CD4-positive, alpha-beta memory T cell (primary cell): ENCODE measurements at regions not wholly inside any gene's neighbourhood (a gene's known extent, or its start where the extent isn't known, plus 50 kb on each side); places are given as distances from the start of the nearest gene placed in this dataset.

ENCODE experiments used
- CTCF ChIA-PET: fragments of 350-600 bp; sonication (Branson Sonifier 250); formaldehyde crosslinking; loops from one replicate; lab custom pipeline; 2021; ENCODE audit warnings: inconsistent platforms; ENCODE audit not compliant: partially characterized antibody; lab: Charles Lee
- POLR2A ChIA-PET: fragments of 350-600 bp; sonication (Branson Sonifier 250); formaldehyde crosslinking; loops from one replicate; lab custom pipeline; 2021; ENCODE audit not compliant: partially characterized antibody; lab: Charles Lee
- DNase-seq, 5 donors: peaks; one replicate each; pipeline versions ENCODE4 v3.0.0 to v3.0.0-alpha.2; 2020 to 2022; ENCODE audit warnings: mixed read lengths in 1 of 5
- H3K27ac ChIP-seq: one replicate; pipeline ENCODE4 v1.7.0; 2013; ENCODE audit warnings: low read depth, low read length
- H3K27me3 ChIP-seq: 2 replicates; pipeline ENCODE4 v1.7.0; 2013; ENCODE audit warnings: mild to moderate bottlenecking, low read length, moderate library complexity; ENCODE audit not compliant: insufficient read depth
- H3K36me3 ChIP-seq: 2 replicates; pipeline ENCODE4 v1.7.0; 2013; ENCODE audit warnings: mild to moderate bottlenecking, low read length, moderate library complexity; ENCODE audit not compliant: insufficient read depth
- H3K4me1 ChIP-seq: 2 replicates; pipeline ENCODE4 v1.7.0; 2013; ENCODE audit warnings: mild to moderate bottlenecking, low read length, moderate library complexity; ENCODE audit not compliant: insufficient read depth
- H3K4me3 ChIP-seq, 2 donors: one replicate each; pipeline ENCODE4 v1.7.0; 2013; ENCODE audit warnings: low read length in 2 of 2, mild to moderate bottlenecking in 1 of 2
- H3K9me3 ChIP-seq, 2 donors: one replicate each; pipeline ENCODE4 v1.7.0; 2013; ENCODE audit warnings: low read length in 2 of 2, control low read depth in 1 of 2; ENCODE audit not compliant: control insufficient read depth in 1 of 2
- H3K27ac Mint-ChIP-seq, 7 donors: one replicate each; pipeline ENCODE4 v1.8.0; 2020 to 2021; ENCODE audit warnings: mixed read lengths in 7 of 7, mild to moderate bottlenecking in 6 of 7, inconsistent platforms in 3 of 7, moderate library complexity in 3 of 7
- H3K27me3 Mint-ChIP-seq, 2 donors: one replicate each; pipeline ENCODE4 v1.8.0; 2020 to 2021; ENCODE audit warnings: mixed read lengths in 2 of 2
- H3K36me3 Mint-ChIP-seq, 2 donors: one replicate each; pipeline ENCODE4 v1.8.0; 2020 to 2021; ENCODE audit warnings: mixed read lengths in 2 of 2, inconsistent platforms in 1 of 2, mild to moderate bottlenecking in 1 of 2
- H3K4me1 Mint-ChIP-seq, 4 donors: one replicate each; pipeline ENCODE4 v1.8.0; 2020 to 2021; ENCODE audit warnings: mixed read lengths in 4 of 4, mild to moderate bottlenecking in 1 of 4
- H3K4me3 Mint-ChIP-seq, 8 donors: one replicate each; pipeline ENCODE4 v1.8.0; 2020 to 2021; ENCODE audit warnings: mixed read lengths in 8 of 8, mild to moderate bottlenecking in 7 of 8, moderate library complexity in 6 of 8, inconsistent platforms in 3 of 8
- H3K9me3 Mint-ChIP-seq, 8 donors: one replicate each; pipeline ENCODE4 v1.8.0; 2020 to 2021; ENCODE audit warnings: mixed read lengths in 8 of 8, mild to moderate bottlenecking in 5 of 8, inconsistent platforms in 3 of 8, moderate library complexity in 1 of 8
- intact Hi-C: fragments of 100-400 bp; cut with micrococcal nuclease; formaldehyde crosslinking; loops from one replicate; pipeline ENCODE4 v1.15.1; 2023

DNA sequence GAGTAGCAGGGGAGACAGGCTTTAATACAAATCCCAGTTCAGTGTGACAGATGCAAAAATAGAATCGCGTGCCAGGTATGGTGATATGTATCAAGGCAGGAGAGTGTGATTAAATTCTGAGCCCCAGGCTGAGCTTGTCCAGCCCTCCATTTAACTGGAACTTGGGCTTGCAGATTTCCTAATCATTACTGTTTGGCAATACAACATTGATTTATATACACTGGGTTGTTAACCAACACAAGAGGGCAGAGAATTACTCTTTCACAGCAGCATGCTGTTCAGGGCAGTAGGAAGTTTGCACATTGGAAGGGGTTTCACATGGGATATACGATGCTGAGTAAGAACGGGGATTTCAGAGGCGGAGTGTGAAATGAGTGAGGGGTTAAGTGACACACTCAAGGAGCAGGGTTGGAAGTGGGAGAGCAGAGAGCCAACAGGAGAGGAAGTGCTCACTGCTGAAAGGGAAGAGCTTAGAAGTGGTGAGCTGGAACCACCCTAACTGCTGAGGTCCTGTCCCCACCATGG is 70.8 kb upstream of the ATXN1 start:
- peaks cover 14 to 20% (median 17%) of the 10 kb centered on the region in 4 donors for H3K4me1 Mint-ChIP-seq
- ChIA-PET POLR2A (no interaction called here), CTCF (interaction anchor here (1.3 kb wide), 1 partner anchor 12 kb away, joined by 4 read pairs; no protein-coding TSS in a partner anchor)
- H3K4me3 ChIP-seq = no peak overlapping the region
- intact Hi-C loops = no loop called here
- no peak for DNase-seq
- no peaks in the 10 kb centered on the region for H3K27me3 ChIP-seq
- H3K9me3 Mint-ChIP-seq = no peaks in the 10 kb centered on the region
- H3K4me3 Mint-ChIP-seq = no peak overlapping the region
- H3K27ac ChIP-seq = no peak overlapping the region
- H3K4me1 ChIP-seq = peaks cover 13% of the 10 kb centered on the region
- no peak overlapping the region for H3K27ac Mint-ChIP-seq
- H3K36me3 ChIP-seq = no peaks in the 10 kb centered on the region
- no peaks in the 10 kb centered on the region for H3K36me3 Mint-ChIP-seq
- H3K27me3 Mint-ChIP-seq = peaks cover 1 to 2% of the 10 kb centered on the region in 2 donors
- no peaks in the 10 kb centered on the region for H3K9me3 ChIP-seq

DNA sequence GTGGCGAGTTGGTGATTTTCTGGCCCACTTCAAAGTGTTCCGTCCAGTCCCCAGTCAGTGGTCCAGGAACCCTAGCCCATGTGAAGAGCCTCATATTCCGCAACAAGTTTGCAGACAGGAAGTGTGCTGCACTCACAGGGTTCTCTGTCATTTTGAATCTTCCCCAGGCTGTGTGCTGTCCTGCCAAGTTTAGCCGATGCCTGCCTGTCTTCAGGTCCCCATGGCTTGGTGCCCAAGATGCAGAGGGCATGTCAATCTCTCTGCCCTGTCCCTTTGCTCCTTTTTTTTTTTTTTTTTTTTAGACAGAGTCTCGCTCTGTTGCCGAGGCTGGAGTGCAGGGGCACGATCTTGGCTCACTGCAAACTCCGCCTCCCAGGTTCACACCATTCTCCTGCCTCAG is 69.9 kb upstream of the ATXN1 start:
- ChIA-PET CTCF (no interaction called here), POLR2A (no interaction called here)
- peaks cover 3% of the 10 kb centered on the region for H3K4me1 ChIP-seq
- no peak for DNase-seq
- H3K4me3 ChIP-seq = no peak overlapping the region
- no peaks in the 10 kb centered on the region for H3K9me3 ChIP-seq
- H3K27ac ChIP-seq = no peak overlapping the region
- intact Hi-C loops = no loop called here
- no peaks in the 10 kb centered on the region for H3K27me3 ChIP-seq
- H3K36me3 Mint-ChIP-seq = no peaks in the 10 kb centered on the region
- H3K27ac Mint-ChIP-seq = no peak overlapping the region
- peaks cover 6 to 13% (median 8%) of the 10 kb centered on the region in 4 donors for H3K4me1 Mint-ChIP-seq
- H3K36me3 ChIP-seq = no peaks in the 10 kb centered on the region
- no peaks in the 10 kb centered on the region for H3K9me3 Mint-ChIP-seq
- H3K4me3 Mint-ChIP-seq = no peak overlapping the region
- H3K27me3 Mint-ChIP-seq = peaks cover 1 to 2% of the 10 kb centered on the region in 2 donors

DNA sequence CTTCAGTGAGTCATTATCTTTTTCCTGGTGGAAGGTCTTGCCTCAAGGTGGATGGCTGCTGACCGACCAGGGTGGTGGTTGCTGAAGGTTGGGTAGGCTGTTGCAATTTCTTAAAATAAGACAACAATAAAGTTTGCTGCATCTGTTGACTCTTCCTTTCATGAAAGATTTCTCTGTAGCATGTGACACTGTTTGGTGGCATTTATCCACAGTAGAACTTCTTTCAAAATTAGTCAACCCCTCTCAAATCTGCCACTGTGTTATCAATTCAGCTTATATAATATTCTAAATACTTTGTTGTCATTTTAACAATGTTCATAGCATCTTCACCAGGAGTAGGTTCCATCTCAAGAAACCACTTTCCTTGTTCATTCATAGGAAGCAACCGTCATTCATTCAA is 66.8 kb upstream of the ATXN1 start:
- CTCF ChIA-PET = interaction anchor here (1.4 kb wide), 1 partner anchor 57 kb away, joined by 3 read pairs; no protein-coding TSS in a partner anchor
- POLR2A ChIA-PET = no interaction called here

DNA sequence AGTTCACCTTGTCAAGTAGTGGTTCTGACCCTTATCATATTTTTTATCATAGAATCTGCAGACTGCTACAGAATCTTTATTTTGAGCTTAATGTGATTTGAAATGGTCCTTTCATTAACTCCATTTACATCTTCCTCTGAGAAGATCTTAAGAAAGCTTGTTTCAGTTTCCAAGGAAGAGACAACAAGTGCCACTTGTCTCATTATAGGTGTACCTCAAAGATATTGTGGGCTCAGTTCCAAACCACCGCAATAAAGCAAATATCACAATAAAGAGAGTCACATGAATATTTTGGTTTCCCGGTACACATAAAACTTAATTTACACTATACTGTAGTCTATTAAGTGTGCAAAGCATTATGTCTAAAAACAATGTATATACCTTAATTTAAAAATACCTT is 66.4 kb upstream of the ATXN1 start:
- H3K36me3 ChIP-seq = no peaks in the 10 kb centered on the region
- ChIA-PET POLR2A (no interaction called here), CTCF (interaction anchor here (1.4 kb wide), 1 partner anchor 57 kb away, joined by 3 read pairs; no protein-coding TSS in a partner anchor)
- Mint-ChIP-seq H3K9me3 (no peaks in the 10 kb centered on the region), H3K27me3 (peaks cover 2 to 9% of the 10 kb centered on the region in 2 donors), H3K27ac (peak overlapping the region in 1 of 7 donors; percentile 19), H3K36me3 (no peaks in the 10 kb centered on the region), H3K4me3 (no peak overlapping the region), H3K4me1 (peaks cover 5 to 10% (median 6%) of the 10 kb centered on the region in 4 donors)
- H3K4me1 ChIP-seq = no peaks in the 10 kb centered on the region
- intact Hi-C loops = no loop called here
- no peaks in the 10 kb centered on the region for H3K27me3 ChIP-seq
- H3K4me3 ChIP-seq = no peak overlapping the region
- no peaks in the 10 kb centered on the region for H3K9me3 ChIP-seq
- no peak overlapping the region for H3K27ac ChIP-seq
- no peak for DNase-seq

More for the DNA sequence above, 66.8 kb upstream of the ATXN1 start:
- intact Hi-C loops = no loop called here
- no peak for DNase-seq
- H3K27ac ChIP-seq = no peak overlapping the region
- H3K4me1 Mint-ChIP-seq = peaks cover 5 to 10% (median 6%) of the 10 kb centered on the region in 4 donors
- no peaks in the 10 kb centered on the region for H3K9me3 Mint-ChIP-seq
- H3K4me1 ChIP-seq = no peaks in the 10 kb centered on the region
- no peaks in the 10 kb centered on the region for H3K36me3 ChIP-seq
- no peaks in the 10 kb centered on the region for H3K27me3 ChIP-seq
- no peaks in the 10 kb centered on the region for H3K9me3 ChIP-seq
- peaks cover 2 to 7% of the 10 kb centered on the region in 2 donors for H3K27me3 Mint-ChIP-seq
- no peak overlapping the region for H3K27ac Mint-ChIP-seq
- H3K36me3 Mint-ChIP-seq = no peaks in the 10 kb centered on the region
- no peak overlapping the region for H3K4me3 ChIP-seq
- H3K4me3 Mint-ChIP-seq = no peak overlapping the region

DNA sequence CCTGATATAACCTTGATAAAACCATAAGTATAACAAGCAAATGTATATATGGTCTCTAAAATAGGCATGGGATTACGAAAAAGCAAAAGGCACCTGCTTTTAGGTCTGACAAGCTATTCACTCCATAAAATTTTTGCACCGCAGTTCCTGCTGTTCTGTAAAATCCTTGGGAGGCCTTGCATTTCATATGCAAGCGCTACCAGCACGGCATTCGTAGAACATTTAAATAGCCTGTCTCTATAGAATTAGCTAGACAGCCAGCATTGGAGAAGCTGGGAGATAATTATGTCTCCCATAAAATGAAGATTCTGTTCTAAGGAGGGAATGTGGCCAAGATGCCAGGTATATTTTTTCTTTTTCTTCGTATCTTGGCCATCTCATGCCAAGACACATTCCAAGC is 64.5 kb upstream of the ATXN1 start:
- POLR2A ChIA-PET = interaction anchor here (1.5 kb wide), 1 partner anchor 13 kb away, joined by 3 read pairs; no protein-coding TSS in a partner anchor
- Mint-ChIP-seq H3K36me3 (no peaks in the 10 kb centered on the region), H3K27ac (no peak overlapping the region), H3K4me1 (peaks cover 5 to 10% (median 6%) of the 10 kb centered on the region in 4 donors), H3K9me3 (no peaks in the 10 kb centered on the region), H3K4me3 (no peak overlapping the region), H3K27me3 (peaks cover 2 to 9% of the 10 kb centered on the region in 2 donors)
- Histone ChIP-seq H3K4me1 (no peaks in the 10 kb centered on the region), H3K36me3 (no peaks in the 10 kb centered on the region), H3K27me3 (no peaks in the 10 kb centered on the region), H3K27ac (no peak overlapping the region), H3K4me3 (no peak overlapping the region), H3K9me3 (no peaks in the 10 kb centered on the region)
- intact Hi-C loops = no loop called here
- DNase-seq = no peak
- CTCF ChIA-PET = interaction anchor here (0.8 to 1.1 kb wide), 2 partner anchors 10 to 55 kb away, joined by 3 read pairs; no protein-coding TSS in a partner anchor

DNA sequence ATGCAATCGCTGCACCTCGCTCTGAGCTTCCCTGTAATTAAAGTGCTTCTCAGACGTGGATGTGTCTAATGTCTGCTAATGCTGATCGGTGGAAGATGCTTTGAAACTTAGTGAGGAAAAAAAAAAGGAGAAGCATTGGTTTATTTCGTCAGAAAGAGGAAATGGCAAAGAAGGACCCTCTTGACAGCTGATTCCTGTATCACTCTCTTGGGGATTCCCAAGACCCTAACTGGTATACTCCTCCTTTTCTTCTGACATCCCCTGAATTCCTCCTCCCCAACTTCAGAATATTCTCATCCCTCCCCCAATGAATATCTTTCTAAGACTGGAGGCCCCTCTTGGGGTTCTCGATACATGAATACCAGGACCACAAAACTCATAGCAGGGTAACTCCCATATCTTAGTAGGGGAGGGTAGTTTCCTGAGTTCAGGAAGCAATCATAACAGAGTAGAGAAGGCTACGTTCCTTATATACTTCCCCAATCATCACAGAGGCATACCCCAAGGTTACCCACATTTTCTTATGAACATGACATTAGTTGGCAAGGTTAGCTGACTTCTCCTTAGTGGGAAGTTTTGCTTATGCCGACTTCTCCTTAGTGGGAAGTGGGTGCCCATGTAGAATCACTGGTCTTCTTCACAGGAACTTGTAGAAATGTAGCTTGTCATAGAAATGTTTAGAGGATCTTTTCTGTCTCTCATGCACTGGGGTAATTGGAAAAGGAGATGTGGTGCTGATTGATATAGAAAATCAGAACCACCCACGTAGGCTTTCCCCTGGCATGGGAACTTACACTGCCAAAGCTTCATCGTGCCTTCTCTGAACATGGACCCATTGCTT is 63.8 kb upstream of the ATXN1 start:
- no peak for DNase-seq
- H3K27ac Mint-ChIP-seq = no peak overlapping the region
- CTCF ChIA-PET = interaction anchor here (0.8 kb wide), 1 partner anchor 11 kb away, joined by 3 read pairs; no protein-coding TSS in a partner anchor

DNA sequence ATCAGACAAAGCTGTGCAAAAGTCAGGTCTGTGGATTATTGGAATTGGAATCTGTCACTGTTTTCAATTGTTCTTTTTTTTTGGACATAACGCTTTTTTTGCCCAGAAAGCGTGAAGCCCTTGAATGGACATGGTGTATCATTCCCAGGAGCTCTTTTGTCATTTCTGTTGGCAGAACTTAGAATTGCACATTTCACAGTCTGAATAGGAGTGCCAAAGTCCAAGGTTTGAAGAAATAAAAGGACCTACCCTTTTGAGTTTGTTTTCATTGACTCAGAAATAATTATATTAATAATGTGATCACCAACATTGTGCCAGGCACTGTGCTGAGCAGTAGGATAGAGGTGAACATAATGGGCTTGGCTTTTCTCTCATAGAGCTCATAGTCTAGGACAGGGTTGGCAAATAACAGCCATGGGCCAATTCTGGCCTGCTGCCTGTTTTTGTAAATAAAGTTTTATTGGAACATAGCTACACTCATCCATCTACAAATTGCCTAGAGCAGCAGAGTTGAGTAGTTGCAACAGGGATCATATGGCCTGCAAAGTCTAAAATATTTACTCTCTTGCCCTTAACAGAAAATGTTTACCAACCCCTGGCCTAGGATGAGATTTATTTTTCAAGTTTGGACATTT is 62.6 kb upstream of the ATXN1 start:
- DNase-seq = no peak
- Mint-ChIP-seq H3K36me3 (no peaks in the 10 kb centered on the region), H3K27me3 (peaks cover 8 to 9% of the 10 kb centered on the region in 2 donors), H3K27ac (no peak overlapping the region), H3K4me3 (no peak overlapping the region), H3K9me3 (no peaks in the 10 kb centered on the region), H3K4me1 (peaks cover 5 to 10% (median 6%) of the 10 kb centered on the region in 4 donors)
- Histone ChIP-seq H3K4me1 (no peaks in the 10 kb centered on the region), H3K27me3 (no peaks in the 10 kb centered on the region), H3K27ac (no peak overlapping the region), H3K4me3 (no peak overlapping the region), H3K9me3 (no peaks in the 10 kb centered on the region), H3K36me3 (no peaks in the 10 kb centered on the region)
- CTCF ChIA-PET = interaction anchor here (1.2 kb wide), 1 partner anchor 499 kb away, joined by 3 read pairs; no protein-coding TSS in a partner anchor
- intact Hi-C loops = no loop called here
- POLR2A ChIA-PET = no interaction called here

More for the DNA sequence above, 63.8 kb upstream of the ATXN1 start:
- Mint-ChIP-seq H3K36me3 (no peaks in the 10 kb centered on the region), H3K9me3 (no peaks in the 10 kb centered on the region), H3K4me1 (peaks cover 5 to 10% (median 6%) of the 10 kb centered on the region in 4 donors), H3K27me3 (peaks cover 8 to 9% of the 10 kb centered on the region in 2 donors), H3K4me3 (no peak overlapping the region)
- POLR2A ChIA-PET = interaction anchor here (1.5 kb wide), 1 partner anchor 13 kb away, joined by 3 read pairs; no protein-coding TSS in a partner anchor
- Histone ChIP-seq H3K4me3 (no peak overlapping the region), H3K9me3 (no peaks in the 10 kb centered on the region), H3K4me1 (no peaks in the 10 kb centered on the region), H3K27me3 (no peaks in the 10 kb centered on the region), H3K27ac (no peak overlapping the region), H3K36me3 (no peaks in the 10 kb centered on the region)
- intact Hi-C loops = no loop called here
